Effector memory CD8-positive, alpha-beta T cell (primary cell): ENCODE measurements at regions not wholly inside any gene's neighbourhood (a gene's known extent, or its start where the extent isn't known, plus 50 kb on each side); places are given as distances from the start of the nearest gene placed in this dataset.

Source experiments
- ATAC-seq: fragments of 150-1000 bp; cut with Tn5 transposase; replicated peaks from 2 replicates; pipeline ENCODE4 v1.10.0; 2021; ENCODE audit warnings: mild to moderate bottlenecking, moderate library complexity
- DNase-seq, 3 experiments: peaks; one replicate each; pipeline ENCODE4 v3.0.0; 2021
- H3K27ac Mint-ChIP-seq, 2 donors: one replicate each; pipeline ENCODE4 v1.8.0; 2022; ENCODE audit warnings: mild to moderate bottlenecking in 2 of 2, mixed read lengths in 2 of 2, moderate library complexity in 2 of 2
- H3K27me3 Mint-ChIP-seq, 2 donors: one replicate each; pipeline ENCODE4 v1.8.0; 2022; ENCODE audit warnings: mixed read lengths in 2 of 2
- H3K36me3 Mint-ChIP-seq: one replicate; pipeline ENCODE4 v1.8.0; 2022; ENCODE audit warnings: mild to moderate bottlenecking, moderate library complexity, mixed read lengths; ENCODE audit not compliant: insufficient read depth
- H3K4me1 Mint-ChIP-seq, 2 donors: one replicate each; pipeline ENCODE4 v1.8.0; 2022; ENCODE audit warnings: low read depth in 2 of 2, mixed read lengths in 2 of 2
- H3K4me3 Mint-ChIP-seq, 2 donors: one replicate each; pipeline ENCODE4 v1.8.0; 2022; ENCODE audit warnings: mild to moderate bottlenecking in 2 of 2, mixed read lengths in 2 of 2, moderate library complexity in 2 of 2
- H3K9me3 Mint-ChIP-seq, 2 donors: one replicate each; pipeline ENCODE4 v1.8.0; 2022; ENCODE audit warnings: mixed read lengths in 2 of 2

DNA sequence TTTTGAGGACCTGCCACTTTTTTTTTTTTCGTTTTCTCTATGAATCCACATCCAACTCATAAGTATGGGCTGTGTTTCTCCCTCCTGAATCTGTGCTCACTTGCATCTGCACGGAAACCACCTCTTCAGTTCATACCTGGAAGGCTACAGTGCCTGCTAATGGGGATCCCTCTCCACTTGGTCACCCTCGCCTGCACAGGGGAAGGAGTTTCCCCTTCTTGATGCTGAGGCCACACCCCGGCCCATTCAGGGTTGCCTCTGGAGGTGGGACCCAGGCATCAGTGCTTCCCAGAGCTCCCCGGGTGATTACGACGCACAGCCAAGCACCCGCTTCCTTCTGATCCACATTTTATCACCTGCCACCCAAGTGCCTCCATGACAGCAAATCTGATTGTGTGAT lies 85.9 kb upstream of the TBC1D3K start:
- no peak for DNase-seq
- Mint-ChIP-seq H3K4me3 (no peak overlapping the region), H3K4me1 (peaks cover 3% of the 10 kb centered on the region in 2 donors), H3K36me3 (no peaks in the 10 kb centered on the region), H3K9me3 (no peaks in the 10 kb centered on the region), H3K27ac (no peak overlapping the region), H3K27me3 (peaks cover 27 to 47% of the 10 kb centered on the region in 2 donors)
- ATAC-seq, result no peak

DNA sequence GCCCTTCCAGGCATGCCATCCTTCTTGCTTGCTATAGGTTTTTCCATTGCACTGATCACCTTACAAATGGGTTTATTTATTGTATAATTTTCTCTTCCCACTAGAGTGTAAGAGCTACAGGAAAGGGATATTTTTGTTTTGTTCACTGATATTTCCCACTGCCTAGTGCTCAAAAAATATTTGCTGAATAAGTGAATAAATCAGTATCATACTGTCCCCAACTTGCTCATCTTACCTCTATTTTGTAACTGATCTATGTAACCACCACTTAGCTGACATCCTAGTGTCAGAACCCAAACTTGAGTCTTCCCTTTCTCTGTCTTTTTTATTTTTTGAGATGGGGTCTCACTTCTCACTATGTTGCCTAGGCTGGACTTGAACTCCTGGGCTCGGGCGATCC lies 87.6 kb upstream of the TBC1D3K start:
- H3K4me3 Mint-ChIP-seq, result no peak overlapping the region
- H3K27me3 Mint-ChIP-seq, result peaks cover 27 to 55% of the 10 kb centered on the region in 2 donors
- DNase-seq, result no peak
- ATAC-seq, result no peak
- H3K4me1 Mint-ChIP-seq, result peaks cover 8 to 10% of the 10 kb centered on the region in 2 donors
- no peak overlapping the region for H3K27ac Mint-ChIP-seq
- H3K9me3 Mint-ChIP-seq, result no peaks in the 10 kb centered on the region
- no peaks in the 10 kb centered on the region for H3K36me3 Mint-ChIP-seq

DNA sequence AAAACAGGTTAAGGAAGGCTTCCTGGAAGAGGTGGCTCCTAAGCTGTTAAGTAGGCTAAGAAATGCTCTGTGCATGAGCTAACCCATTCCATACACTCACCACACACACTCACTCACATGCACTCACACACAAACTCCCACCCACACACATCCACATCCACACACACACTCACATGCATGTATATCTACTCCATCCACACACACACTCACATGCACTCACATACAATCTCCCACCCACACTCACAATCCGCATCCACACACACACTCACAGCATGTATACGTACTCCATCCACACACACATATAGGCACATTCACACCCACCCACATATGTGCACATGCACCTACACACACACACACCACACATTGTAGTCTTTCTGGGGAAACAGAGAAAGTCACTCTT lies 89.3 kb upstream of the HNF1B start:
- no peaks in the 10 kb centered on the region for H3K36me3 Mint-ChIP-seq

DNA sequence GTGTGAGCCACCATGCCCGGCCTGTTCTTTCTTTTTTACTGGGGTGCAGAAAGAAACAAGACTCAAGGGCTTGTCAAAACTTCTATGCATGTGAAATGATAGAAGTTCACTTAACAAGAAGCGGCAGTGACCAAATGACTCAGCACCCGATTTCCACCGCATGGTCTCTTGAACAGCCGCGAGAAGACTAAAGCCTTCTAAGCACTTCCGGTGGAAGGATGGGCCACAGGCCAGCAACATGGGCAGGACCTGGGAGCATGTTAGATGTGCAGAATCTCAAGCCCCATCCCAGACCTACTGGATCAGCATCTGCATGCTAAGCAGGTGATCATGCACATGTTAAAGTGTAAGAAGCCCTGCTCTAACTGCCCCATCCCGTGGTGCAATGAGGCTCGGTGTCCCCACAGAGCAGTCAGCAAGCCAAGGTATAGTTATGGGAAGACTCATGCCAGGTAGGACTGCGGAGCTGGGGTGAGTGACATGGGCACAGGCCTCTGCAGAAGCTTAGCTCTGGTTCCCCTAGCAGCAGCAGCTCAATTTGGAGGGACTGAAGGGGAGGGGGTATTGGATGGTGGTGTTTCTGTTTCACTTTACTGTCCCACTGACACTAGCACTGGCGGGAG lies 88.5 kb upstream of the HNF1B start:
- H3K27me3 Mint-ChIP-seq, result peaks cover 27 to 57% of the 10 kb centered on the region in 2 donors
- no peak for DNase-seq
- H3K9me3 Mint-ChIP-seq, result no peaks in the 10 kb centered on the region
- peaks cover 8 to 10% of the 10 kb centered on the region in 2 donors for H3K4me1 Mint-ChIP-seq
- peak overlapping the region; percentile 44 to 56 for H3K4me3 Mint-ChIP-seq
- H3K36me3 Mint-ChIP-seq, result no peaks in the 10 kb centered on the region
- ATAC-seq, result peak; percentile 40
- H3K27ac Mint-ChIP-seq, result peak overlapping the region in 1 of 2 donors; percentile 55

More for the DNA sequence above, 89.3 kb upstream of the HNF1B start:
- ATAC-seq (no peak), DNase-seq (no peak)
- Mint-ChIP-seq H3K9me3 (no peaks in the 10 kb centered on the region), H3K4me3 (no peak overlapping the region), H3K27ac (no peak overlapping the region), H3K4me1 (peaks cover 8 to 10% of the 10 kb centered on the region in 2 donors), H3K27me3 (peaks cover 28 to 57% of the 10 kb centered on the region in 2 donors)

- ATAC-seq (no peak), DNase-seq (no peak)
- Mint-ChIP-seq H3K4me3 (no peak overlapping the region), H3K4me1 (peaks cover 10% of the 10 kb centered on the region in 2 donors), H3K9me3 (no peaks in the 10 kb centered on the region), H3K27ac (no peak overlapping the region), H3K36me3 (no peaks in the 10 kb centered on the region), H3K27me3 (peaks cover 31 to 62% of the 10 kb centered on the region in 2 donors)
Measured at GRCh38 chr17:37831986-37832385, 87.1 kb upstream of the HNF1B start.

- H3K27me3 Mint-ChIP-seq, result peaks cover 30 to 59% of the 10 kb centered on the region in 2 donors
- peaks cover 10% of the 10 kb centered on the region in 2 donors for H3K4me1 Mint-ChIP-seq
- DNase-seq, result no peak
- no peak for ATAC-seq
- H3K9me3 Mint-ChIP-seq, result no peaks in the 10 kb centered on the region
- H3K4me3 Mint-ChIP-seq, result no peak overlapping the region
- no peak overlapping the region for H3K27ac Mint-ChIP-seq
- H3K36me3 Mint-ChIP-seq, result no peaks in the 10 kb centered on the region
Measured at GRCh38 chr17:37831492-37831891, 86.6 kb upstream of the HNF1B start.

DNA sequence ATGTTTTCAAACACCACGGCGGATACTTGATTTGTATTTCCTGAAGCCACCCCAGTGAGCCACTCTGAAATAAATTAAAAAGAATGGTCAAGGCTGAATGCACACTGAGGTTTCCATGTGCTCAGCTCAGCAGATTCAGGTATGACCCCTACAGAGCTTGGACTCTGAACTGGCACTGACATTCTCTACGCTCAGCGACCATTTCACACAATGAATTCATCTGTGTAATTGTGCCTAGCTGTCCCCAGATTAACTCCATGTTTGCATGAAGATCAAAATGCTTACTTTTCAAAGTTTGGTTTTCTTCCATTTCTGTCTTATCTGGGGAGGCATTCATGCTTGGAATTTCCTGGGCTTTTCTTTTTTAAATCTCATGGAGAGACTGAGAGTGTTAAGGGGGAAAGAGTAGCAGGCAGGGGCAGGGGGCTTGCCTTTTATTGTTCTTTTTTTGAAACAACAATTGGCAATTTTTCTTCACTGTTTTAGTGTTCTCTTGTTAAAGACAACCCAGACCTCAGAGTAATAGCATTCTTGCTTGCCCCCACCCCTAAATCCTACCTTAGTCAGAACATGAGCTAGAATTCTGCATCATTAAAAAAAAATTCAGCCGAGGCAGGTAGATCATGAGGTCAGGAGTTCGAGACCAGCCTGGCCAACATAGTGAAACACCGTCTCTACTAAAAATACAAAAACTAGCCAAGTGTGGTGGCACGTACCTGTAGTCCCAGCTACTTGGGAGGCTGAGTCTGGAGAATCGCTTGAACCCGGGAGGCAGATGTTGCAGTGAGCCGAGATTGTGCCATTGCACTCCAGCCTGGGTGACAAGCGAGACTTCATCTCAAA lies 85.5 kb upstream of the HNF1B start:
- ATAC-seq, result no peak
- no peak for DNase-seq
- Mint-ChIP-seq H3K36me3 (no peaks in the 10 kb centered on the region), H3K9me3 (no peaks in the 10 kb centered on the region), H3K27me3 (peaks cover 25 to 62% of the 10 kb centered on the region in 2 donors), H3K4me3 (no peak overlapping the region), H3K4me1 (peaks cover 10% of the 10 kb centered on the region in 2 donors), H3K27ac (no peak overlapping the region)

GRCh38 chr17:37829592-37830123 lies 84.8 kb upstream of the HNF1B start:
- H3K4me1 Mint-ChIP-seq, result peaks cover 10% of the 10 kb centered on the region in 2 donors
- no peak overlapping the region for H3K27ac Mint-ChIP-seq
- H3K36me3 Mint-ChIP-seq, result no peaks in the 10 kb centered on the region
- DNase-seq (no peak), ATAC-seq (no peak)
- no peak overlapping the region for H3K4me3 Mint-ChIP-seq
- H3K27me3 Mint-ChIP-seq, result peaks cover 31 to 65% of the 10 kb centered on the region in 2 donors
- no peaks in the 10 kb centered on the region for H3K9me3 Mint-ChIP-seq

GRCh38 chr17:37828651-37829124 lies 83.8 kb upstream of the HNF1B start:
- H3K4me1 Mint-ChIP-seq, result peaks cover 10% of the 10 kb centered on the region in 2 donors
- H3K9me3 Mint-ChIP-seq, result no peaks in the 10 kb centered on the region
- ATAC-seq, result no peak
- DNase-seq, result no peak
- H3K4me3 Mint-ChIP-seq, result no peak overlapping the region
- peaks cover 31 to 74% of the 10 kb centered on the region in 2 donors for H3K27me3 Mint-ChIP-seq
- H3K27ac Mint-ChIP-seq, result peak overlapping the region in 1 of 2 donors; percentile 30
- no peaks in the 10 kb centered on the region for H3K36me3 Mint-ChIP-seq

- peaks cover 4 to 6% of the 10 kb centered on the region in 2 donors for H3K4me1 Mint-ChIP-seq
- H3K27ac Mint-ChIP-seq, result peak overlapping the region in 1 of 2 donors; percentile 30
- ATAC-seq, result no peak
- H3K4me3 Mint-ChIP-seq, result no peak overlapping the region
- DNase-seq, result no peak
- no peaks in the 10 kb centered on the region for H3K9me3 Mint-ChIP-seq
- peaks cover 31 to 72% of the 10 kb centered on the region in 2 donors for H3K27me3 Mint-ChIP-seq
- no peaks in the 10 kb centered on the region for H3K36me3 Mint-ChIP-seq
Measured at GRCh38 chr17:37827905-37828650, 83.2 kb upstream of the HNF1B start.

- Mint-ChIP-seq H3K27ac (no peak overlapping the region), H3K4me1 (peaks cover 0 to 1% of the 10 kb centered on the region in 2 donors), H3K9me3 (no peaks in the 10 kb centered on the region), H3K4me3 (no peak overlapping the region), H3K36me3 (no peaks in the 10 kb centered on the region), H3K27me3 (peaks cover 26 to 60% of the 10 kb centered on the region in 2 donors)
- DNase-seq, result no peak
- ATAC-seq, result no peak
Measured at GRCh38 chr17:37826497-37827430, 81.9 kb upstream of the HNF1B start.

- DNase-seq (no peak), ATAC-seq (no peak)
- Mint-ChIP-seq H3K9me3 (no peaks in the 10 kb centered on the region), H3K4me1 (peaks cover 0 to 1% of the 10 kb centered on the region in 2 donors), H3K36me3 (no peaks in the 10 kb centered on the region), H3K27ac (no peak overlapping the region), H3K4me3 (no peak overlapping the region), H3K27me3 (peaks cover 20 to 51% of the 10 kb centered on the region in 2 donors)
Measured at GRCh38 chr17:37825851-37826250, 81.0 kb upstream of the HNF1B start.
